CD4-positive, alpha-beta T cell treated with Interferon alpha-2 for 1 hour (primary cell): ENCODE measurements at regions not wholly inside any gene's neighbourhood (a gene's known extent, or its start where the extent isn't known, plus 50 kb on each side); places are given as distances from the start of the nearest gene placed in this dataset.
A peak's percentile ranks its signal among the peaks of the same experiment; 100 is the strongest.
"Not testable (repeated sequence)": the region's sequence is repeated elsewhere in the genome, so short reads cannot be mapped to it uniquely, and the experiment has no call there.

Experiments used
- DNase-seq, 2 donors: peaks; one replicate each; pipeline ENCODE4 v3.0.0-alpha.2; 2020 to 2022

DNA sequence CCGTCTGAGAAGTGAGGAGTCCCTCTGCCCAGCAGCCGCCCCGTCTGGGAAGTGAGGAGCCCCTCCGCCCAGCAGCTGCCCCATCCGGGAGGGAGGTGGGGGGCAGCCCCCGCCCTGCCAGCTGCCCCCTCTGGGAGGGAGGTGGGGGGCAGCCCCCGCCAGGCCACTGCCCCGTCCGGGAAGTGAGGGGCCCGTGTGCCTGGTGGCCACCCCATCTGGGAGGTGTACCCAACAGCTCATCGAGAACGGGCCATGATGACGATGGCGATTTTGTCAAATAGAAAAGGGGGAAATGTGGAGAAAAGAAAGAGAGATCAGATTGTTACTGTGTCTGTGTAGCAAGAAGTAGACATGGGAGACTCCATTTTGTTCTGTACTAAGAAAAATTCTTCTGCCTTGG, 208.8 kb downstream of the KDM5D start:
- DNase-seq, result not testable (repeated sequence)

DNA sequence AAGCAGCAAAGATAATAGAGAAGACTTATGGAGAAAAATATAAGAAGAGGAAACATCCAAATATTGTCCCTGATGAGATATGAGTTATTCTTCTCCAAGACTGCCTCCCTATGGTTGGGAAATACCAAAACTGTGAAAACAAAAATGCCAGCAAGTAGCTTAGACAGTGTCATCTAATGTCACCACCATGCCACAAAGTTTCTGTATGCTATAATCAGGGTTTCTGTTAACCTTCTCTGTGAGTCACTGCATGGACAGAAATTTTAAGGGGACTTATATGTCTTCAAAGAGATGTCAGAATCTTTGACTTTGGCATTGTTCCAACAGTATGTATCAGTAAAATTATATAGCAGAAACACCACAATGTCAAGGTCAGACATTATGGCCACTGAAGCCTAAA, 222.6 kb downstream of the KDM5D start:
- no peak for DNase-seq

DNA sequence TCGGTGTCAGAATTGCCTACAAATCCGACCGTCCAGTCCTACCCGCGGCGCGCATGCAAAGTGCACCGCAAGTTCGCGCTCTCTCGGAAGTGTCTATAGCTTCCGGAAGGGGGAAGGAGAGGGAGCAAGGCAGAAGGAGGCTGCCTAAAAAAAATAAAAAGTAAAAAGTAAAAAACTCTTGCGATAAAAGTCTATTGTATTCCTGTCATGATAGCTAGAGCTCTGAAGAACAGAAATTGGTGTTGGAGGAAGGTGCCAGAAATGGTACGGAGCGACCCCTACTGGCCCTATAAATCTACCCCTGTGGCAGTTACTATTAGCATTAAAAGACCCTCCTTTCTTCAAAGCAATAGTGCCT, 241.5 kb downstream of the KDM5D start:
- DNase-seq, result peak in 1 of 2 donors; percentile 61

DNA sequence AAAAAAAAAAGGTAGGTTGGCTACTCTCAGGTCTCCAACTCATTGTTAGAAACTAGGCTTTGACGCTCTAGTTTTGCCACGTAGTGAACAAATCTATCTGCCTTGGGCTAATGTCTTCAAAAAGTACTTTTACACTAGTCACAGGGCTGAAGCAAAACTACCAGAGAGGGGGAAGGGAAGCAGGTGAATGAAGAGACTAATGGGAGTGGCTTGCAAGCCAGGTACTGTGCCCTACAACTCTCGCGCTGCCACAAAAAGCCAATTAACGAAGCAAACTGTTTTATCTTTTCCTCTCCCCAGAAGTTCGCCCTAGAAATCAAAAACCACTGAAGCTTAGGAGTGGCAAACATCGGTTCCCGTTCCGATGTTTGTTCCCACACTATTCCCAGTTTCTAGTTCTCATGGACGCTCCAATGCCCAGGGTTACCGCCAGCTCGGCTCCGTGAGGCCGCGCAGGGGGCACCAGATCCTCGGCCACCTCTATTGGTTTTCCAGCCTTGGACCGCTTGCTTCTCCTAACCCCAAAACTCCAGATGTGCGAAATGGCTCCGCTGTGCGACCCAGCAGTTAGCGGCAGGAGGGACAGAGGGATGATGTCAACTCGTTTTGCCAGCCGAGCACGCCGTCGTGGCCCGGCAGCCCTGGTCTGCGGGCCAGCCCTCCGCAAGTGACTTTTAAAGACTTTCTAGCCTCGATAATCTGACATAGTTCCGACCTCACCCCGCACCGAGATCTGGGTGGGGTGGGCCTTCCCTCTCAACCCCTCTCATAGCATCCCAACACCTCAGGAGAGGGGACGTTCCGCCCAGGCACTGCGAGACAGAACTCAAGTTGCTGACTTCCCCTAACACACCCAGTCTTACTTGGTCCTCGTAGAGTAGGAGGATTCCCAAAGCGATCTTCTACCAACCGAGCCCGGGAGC, 242.1 kb downstream of the KDM5D start:
- DNase-seq, result peak in 1 of 2 donors; percentile 53

DNA sequence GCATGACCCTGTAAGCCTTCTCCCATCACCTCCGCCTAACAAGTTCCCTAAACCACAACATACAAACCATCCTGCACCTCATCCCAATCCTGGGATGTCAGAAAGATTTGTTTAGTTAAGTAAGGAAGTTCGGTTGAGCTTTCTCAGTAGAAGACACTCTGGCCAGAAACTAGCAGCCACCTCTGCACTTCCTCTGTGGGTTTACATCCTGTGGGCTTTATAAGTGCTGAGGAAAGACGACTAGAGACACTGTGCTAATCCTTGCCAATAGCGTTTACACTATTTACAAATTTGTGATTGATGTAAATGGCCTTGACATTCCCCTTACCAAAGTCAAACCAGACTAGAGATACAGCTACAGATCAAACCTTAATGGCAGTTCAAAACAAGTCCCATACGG, 246.0 kb downstream of the KDM5D start:
- DNase-seq, result peak in 1 of 2 donors; percentile 40

DNA sequence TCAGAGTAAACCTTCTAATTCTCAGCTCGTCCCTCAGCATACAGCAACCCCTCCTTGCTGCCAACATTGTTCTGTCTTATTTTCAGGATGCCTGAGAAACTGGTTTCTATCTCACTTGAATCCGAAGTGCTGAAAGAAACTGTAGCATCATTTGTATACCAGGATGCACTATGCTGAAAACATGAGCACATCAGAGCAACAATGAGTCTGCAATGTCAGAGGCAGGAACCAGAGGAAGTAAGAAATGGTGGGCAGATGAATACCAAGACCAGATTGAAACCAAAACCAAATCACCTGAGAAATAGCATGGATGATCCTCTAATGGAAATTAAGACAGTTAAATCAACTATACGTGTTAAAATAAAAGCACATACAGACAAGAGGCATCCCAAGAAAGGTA, 257.0 kb downstream of the KDM5D start:
- DNase-seq, result no peak

DNA sequence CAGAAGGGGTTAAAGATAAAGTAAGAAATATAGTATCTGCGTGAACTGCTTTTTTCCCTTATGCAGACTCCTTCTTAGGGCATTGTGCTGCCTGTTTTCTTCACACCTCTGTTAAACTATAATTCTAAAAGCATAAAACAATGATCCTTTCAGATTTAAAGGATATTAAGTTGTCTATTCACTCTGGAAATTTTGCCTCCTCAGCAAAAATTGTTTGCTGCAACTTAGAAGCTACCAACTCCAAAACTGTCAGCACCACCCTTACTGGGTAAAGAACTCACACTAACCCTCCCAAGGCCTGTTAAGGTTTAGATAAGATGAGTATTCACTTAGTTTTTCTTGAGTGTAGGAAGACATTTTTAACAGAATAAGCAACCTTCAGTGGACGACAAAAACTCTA, 259.5 kb downstream of the KDM5D start:
- DNase-seq, result no peak

DNA sequence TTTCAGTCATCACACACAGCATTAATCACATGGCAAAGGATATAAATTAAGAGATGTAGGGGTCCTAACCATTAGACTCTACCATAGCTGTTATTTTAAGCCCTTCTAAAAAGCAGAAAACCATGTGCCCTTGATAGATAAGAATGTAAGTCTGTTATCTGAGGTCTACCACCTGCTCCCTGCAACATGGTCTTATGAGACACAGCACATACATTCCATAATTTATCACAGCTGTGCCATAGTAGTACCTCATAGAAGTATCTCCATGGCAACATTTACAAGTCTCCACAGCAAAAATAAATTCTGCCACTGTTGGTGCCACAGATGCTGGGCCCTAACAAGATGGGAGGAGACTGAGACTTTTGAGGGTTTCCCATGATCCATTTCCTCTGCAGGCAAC, 265.4 kb downstream of the KDM5D start:
- no peak for DNase-seq

DNA sequence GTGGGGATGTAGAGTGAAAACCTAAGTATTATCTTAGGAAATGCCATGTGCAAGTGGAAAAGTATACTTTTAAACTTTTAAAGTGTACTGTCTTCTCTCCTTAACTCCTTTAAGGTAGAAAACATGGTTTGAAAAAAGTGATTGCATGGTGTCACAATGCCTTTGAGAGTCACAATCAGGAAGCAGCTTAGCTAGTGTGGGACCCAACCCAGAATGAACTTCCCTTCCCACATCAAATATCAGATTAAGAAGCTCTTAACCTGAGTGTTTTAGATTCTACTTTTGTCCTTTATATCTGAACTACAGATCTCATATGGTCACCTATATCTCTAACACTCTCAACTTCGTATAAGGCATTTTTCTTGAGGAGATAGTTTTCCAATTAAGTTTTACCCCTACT, 266.6 kb downstream of the KDM5D start:
- no peak for DNase-seq

DNA sequence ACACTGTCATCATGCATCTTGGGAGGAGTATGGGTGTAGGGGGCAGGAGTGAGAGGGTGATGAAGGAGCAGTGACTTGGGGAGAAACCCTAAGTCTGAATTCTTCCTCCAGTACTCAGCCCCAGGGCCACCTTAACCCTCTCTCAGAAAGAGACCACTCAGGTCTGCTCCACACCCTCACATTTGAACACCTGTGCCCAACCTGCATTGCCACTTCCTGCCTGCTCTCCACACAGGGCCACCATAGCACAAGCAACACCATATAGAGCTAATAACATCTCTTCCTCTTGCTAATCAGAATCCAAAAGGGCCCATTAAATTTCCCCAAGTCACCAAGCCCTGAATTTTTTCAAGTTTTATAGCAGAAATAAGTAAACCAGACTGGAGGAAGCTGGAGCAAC, 278.7 kb downstream of the KDM5D start:
- DNase-seq, result no peak

DNA sequence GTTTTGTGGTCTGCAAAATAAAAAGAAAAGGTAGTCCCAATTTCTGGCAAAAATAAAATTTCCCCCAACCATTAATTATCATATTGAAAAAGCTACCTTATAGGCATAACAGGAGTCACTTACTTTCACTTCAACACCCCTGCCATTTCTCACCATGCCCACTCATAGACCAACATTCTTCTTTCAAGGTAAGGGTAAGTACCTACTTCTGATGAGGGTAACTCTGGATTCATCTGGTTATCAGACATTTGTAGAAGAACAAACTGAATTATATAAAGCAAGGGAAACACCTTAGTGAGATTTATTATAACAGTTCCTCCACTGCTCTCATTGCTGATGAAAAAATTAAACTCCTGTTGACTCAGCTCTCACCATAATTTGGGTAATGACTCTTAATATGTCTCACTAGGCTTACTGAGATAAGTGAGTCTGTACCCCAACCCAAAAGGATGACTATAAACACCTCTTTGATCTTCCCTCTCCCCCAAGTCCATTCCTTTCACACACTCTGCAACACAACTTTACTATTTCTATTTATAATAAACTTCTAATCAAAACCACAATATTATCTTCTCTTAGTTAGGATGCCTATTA, 287.6 kb downstream of the KDM5D start:
- no peak for DNase-seq

DNA sequence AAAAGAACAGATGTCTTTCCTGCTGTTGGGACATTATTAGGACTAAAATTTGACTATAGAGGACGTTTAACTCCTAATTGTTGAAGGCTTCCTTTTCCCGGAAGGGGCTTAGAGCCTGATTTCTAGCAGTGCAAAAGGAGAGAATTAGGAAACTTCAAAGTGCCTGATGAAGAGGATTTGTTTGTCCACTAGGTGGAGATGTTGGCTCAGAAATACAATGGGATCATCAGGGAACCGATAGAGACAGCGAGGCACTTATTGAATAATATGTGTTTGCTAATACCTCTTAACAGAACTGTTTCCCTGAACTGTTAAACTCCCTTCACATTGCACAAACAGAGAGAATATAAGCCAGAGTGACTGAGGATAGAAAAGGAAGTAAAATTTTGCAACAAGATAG, 311.5 kb downstream of the KDM5D start:
- peak in 1 of 2 donors; percentile 66 for DNase-seq

DNA sequence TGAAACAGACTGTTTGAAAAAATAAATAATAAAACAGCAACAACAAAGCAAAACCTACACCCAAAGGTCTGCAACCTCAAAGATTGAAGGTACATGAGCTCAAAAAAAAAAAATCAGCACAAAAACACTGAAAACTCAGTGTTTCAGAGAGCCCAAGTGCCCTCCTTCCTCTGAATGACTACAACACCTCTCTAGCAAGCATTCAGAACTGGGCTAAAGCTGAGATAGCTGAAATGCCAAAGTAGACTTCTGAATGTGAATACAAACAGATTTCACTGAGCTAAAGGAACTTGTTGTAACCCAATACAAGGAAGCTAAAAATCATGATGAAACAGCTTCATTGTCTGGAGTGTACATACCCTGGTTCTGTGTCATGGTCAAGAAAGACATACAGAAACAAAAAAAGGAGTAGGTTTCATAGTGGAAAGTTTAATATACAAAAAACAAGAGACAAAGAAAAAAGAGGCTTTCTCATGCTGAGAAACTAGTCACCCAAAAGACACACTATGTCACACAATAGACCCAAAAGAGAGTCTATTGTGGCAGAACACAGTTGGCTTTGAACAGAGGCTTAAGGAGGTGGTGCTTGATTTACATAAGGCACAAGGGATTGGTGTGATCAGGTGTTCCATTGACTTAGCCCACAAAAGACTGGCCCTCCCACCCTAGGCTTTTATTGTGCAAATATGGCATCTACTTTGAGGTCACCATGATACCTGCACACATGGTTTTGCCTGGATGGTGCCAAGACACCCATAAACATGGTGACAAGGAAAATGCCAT, 316.6 kb downstream of the KDM5D start:
- DNase-seq, result no peak

DNA sequence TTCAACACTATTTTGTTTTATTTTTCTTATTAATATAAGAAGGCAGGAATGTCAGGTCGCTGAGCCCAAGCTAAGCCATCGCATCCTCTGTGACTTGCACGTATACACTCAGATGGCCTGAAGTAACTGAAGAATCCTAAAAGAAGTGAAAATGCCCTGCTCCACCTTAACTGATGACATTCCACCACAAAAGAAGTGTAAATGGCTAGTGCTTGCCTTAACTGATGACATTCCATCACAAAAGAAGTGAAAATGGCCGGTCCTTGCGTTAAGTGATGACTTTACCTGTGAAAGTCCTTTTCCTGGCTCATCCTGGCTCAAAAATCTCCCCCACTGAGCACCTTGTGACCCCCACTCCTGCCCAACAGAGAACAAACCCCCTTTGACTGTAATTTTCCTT, 317.3 kb downstream of the KDM5D start:
- not testable (repeated sequence) for DNase-seq

DNA sequence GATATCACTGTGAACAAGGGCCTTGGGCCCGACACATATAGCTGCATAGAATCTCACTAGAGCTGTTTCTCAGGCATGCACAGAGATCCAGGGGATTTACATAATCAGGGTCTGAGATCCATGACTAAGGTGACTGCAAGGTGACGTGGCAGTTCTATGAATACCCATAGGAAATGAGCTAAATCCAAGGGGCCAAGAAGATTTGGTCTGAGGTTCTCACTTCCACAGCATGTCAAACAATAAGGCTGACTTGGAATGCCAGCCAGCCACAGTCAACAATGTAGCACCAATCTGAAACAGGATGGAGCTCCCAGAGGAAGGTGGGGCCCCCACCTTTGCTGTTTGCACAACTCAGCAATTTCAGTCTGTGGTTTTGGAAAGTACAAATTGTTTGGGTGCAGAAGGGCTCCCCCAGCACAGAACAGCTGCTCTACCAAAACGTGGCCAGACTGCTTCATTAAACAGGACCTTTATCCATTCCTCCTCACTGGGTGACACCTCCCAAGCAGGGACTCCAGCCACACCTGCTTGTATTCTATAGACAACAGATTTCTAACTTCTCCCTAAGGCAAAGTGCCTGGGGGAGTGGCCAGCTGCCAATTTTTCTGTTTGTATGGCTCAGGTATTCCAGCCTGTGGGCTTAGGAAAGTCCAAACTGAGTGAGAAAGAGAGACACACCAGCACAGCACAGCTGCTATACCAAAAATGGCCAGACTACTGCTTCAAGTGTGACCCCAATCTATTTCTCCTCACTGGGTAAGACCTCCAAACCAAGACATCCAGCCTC, 333.4 kb downstream of the KDM5D start:
- no peak for DNase-seq

DNA sequence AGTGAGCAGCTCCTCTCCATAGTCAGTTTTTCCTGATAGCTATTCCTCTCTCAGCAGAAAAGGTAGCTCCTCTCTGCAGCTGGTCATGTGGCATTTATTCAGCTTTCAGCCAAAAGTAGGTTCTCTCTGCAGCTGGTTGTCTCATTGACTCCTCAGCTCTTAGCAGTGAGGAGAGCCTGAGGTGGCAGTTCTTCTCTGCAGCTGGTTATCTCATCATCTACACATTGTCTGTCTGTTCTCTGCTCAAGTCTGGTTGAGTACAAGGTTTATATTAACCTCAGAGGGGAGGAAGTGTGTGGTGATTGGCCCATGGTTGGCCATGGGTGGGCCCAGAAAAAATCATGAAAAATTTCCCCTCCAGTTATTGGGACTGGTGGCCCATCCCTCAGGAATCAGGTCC, 338.3 kb downstream of the KDM5D start:
- no peak for DNase-seq

DNA sequence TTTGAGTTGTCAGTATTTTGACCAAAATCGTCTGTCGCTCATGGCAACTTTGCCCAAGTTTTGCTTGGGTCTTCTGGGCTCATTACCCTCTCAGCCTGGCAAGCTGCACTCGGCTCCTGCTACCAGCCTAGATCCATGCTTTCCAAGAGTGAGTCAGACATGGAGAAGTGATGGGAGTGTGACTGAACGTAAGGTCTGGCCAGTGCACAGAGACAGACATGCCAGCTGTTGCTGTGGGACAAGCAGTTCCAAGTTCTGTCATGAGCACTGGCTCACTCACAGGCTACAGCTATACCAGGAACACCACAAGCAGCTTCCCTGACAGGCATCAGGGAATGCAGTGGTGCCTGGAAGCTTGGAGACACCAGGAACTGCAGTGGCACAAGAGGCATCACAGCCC, 338.9 kb downstream of the KDM5D start:
- DNase-seq, result no peak

DNA sequence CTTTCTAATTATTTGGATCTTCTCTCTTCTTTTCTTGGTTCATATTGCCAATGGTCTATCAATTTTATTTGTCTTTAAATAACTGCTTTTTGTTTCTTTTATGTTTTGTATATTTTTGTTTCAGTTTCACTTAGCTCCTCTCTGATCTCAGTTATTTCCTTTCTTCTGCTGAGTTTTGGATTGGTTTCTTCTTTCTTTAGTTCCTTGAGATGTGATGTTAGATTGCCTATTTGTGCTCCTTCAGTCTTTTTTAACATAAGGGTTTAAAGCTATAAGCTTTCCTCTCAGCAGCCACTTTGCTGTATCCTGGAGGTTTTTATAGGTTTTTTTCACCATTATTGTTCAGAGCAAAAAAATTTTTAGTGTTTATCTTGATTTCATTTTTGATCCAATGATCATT, 351.6 kb downstream of the KDM5D start:
- DNase-seq, result peak in 1 of 2 donors; percentile 1

DNA sequence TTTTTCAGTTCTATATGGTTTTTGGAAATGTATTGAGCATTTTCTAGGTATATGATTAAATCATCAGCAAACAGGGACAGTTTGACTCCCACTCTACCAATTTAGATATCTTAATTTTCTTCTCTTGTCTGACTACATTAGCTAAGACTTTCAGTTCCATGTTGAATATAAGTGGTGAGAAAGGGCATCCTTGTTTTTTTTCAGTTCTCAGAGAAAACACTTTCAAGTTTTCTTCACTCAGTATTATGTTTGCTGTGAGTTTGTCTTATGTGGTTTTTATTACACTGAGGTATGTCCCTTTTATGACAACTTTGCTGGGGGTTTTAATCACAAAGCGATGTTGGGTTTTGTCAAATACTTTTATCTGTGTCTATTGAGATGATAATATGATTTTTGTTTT, 352.6 kb downstream of the KDM5D start:
- no peak for DNase-seq

DNA sequence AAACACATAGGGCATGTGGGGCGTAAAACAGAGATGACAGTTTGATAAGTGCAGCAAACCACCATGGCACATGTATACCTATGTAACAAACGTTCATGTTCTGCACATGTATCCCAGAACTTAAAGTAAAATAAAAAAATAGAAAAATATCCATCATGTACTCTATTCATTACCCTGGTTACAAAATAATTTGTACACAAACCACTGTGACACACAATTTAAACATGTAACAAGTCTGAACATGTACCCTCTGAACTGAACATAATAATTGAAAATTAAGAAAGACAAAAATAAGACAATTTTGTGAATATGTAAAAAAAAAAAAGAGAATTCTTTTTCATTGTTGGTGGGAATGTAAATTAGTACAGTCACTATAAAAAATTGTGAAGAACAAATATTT, 379.2 kb downstream of the KDM5D start:
- no peak for DNase-seq

DNA sequence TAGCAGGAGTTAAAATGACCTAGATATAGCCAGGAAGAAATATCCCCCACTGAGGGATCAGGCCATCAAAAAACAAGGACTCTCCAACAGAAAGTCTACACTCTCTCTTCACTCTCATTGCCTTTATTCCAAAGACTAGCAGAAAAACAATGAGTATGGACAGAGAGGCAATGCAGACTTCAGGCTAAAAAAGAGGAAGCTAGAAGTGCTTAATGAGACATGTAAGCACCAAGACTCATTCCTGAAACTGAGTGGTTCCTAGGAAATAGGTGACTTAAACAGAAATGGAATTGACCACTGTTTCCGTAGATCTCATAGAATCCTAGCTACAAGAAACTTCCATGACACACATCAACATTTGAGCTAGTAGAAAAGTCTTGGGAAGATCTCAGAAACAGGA, 387.3 kb downstream of the KDM5D start:
- DNase-seq, result no peak

DNA sequence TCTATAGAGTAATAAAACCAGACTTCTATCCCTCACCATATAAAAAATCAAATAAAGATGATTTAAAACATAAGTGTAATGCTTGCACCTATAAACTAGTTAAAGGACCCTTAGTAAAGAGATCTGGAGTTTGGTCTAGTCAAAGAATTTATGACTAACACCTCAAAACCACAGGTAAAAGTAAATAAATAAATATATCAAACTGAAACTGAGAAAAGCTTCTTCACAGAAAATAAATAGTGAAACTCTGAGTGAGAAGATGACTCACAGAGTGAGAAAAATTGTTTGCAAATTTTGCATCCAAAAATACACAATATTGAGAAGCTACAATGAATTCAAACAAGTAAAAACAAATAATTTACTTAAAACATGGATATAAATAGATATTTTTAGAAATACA, 387.8 kb downstream of the KDM5D start:
- DNase-seq, result no peak

DNA sequence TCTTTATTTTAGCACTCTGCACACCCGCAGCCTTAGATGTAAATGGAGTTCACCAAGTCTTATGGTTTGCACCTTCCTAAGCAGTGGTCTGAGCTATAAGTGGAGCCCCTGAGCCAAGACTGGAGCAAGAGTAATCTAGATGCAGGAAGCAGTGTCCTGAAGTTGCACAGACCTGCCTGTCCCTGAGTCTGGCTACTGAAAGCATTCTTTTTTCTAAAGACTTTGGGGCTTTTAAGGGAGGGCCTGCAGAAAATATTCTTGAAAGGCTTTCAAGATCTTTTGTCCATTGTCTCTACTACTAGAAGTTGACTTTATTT, 389.7 kb downstream of the KDM5D start:
- DNase-seq, result no peak
